ENCODE measurements at regions not wholly inside any gene's neighbourhood (a gene's known extent, or its start where the extent isn't known, plus 50 kb on each side); places are given as distances from the start of the nearest gene placed in this dataset.

DNA sequence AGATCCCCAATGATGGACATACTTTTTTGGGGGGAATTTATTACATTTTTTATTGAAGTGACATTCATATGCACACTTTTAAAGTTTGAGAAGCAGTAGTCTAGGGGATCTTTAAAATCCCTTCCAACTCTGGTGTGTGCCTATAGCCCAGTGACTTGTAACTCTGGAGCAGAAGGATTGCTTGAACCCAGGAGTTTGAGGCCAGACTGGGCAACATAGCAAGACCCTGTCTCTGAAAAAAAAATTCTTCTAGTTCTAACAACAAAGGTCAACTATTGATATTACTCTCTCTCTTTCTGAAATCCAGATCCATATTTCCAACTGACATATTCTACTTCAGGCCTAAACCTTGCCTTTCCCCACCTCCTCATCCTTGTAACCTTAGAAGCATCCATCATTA, 148.2 kb upstream of the SPRY4 start:
- DNase-seq: no peak

DNA sequence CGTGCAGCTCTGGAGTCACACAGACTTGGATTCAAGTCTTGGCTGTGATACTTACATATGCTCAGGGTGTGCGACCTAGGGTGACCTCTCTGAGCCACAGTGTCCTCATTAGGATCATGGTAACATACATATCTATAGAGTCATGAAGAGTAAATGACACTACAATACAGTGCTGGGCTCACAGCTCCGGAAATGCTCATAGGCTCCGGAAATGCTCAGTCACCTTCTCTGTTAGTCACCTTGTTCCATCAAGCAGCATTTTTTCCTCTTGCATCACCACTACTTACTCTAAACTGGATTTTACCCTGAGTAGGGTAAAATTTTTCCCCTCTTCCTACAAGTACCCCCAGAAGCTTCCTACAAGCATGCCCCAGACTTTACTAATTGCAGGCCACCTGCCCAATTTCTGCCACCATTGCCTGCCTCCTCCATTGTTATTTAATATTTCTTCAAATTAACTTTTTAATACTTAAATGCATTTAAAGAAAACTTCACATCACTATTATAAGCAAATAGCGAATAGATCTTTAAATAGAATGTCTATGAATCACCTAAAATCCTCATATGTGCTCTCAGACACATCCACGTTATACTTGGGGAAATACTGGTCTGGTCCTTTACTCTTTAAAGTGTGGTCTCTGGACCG, 147.6 kb upstream of the SPRY4 start:
- peak; percentile 55 for DNase-seq

DNA sequence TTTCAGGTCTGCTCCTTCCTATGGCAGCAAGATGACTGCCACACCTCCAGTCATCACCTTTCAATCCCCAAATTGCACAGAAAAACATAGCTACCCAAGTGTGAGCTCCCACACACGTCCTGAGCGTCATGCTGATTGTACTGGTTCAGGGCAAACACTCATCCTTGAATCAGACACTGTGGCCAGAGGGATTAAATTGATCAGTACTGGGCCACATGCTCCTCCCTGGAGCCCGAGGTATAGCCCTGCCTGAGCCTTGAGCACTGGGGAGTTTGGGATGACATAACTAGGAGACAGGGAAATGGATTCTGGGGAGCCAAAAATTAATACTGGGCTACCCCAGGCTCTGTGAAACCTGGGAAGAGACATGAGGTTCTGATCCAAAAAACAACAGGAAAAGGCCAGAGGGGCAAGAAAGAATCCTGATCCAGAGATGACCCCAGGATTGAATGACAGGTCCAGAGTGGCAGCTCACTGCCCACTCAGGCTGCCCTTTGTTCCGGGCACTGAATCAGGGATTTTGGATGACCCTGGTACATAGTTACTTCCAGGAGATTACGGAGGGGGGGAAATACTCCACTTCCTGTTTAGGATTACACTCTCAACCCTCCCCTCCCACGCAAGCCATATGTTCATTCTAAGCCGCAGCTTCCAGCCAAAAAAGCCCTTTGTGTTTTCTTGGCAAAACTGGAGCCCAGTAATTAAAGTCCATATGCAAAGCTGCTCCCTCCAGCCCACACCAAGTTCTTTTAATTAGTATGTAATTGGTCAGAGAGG, 141.6 kb upstream of the SPRY4 start:
- no peak for DNase-seq

DNA sequence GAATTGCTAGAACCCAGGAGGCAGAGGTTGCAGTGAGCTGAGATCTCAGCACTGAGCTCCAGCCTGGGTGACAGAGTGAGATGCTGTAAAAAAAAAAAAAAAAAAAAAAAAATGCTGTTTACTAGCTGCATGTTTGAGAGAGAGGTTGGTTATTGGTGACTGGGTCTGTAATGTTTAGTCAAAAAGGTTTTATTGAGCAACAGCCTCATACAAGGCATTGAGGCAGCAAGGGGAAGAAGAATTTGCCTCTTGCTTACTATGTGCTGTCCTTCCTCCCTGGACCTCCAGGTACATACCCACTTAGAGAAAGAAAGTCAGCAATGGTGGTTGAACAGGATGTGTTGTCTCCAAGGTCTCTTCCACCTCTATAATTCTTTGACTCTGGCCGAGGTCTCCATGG, 140.7 kb upstream of the SPRY4 start:
- DNase-seq: no peak

DNA sequence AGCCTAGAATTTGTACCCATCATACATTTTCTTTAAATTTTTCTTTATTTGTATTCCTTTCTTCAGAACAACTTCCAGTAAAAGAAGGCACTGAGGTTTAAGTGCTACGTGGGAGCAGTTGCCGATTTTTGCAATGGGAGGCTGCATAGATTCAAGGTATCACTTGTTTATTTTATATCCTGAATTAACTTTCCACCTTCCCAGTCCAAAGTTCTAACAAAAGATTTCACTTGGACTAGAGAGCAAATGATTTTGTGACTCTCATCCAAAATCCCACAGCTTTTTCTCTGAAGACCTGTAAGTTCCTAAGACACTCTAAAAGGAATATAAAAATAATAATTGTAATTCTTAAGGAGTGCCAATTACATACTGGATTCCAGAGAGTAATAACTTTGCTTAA, 139.1 kb upstream of the SPRY4 start:
- DNase-seq: no peak

DNA sequence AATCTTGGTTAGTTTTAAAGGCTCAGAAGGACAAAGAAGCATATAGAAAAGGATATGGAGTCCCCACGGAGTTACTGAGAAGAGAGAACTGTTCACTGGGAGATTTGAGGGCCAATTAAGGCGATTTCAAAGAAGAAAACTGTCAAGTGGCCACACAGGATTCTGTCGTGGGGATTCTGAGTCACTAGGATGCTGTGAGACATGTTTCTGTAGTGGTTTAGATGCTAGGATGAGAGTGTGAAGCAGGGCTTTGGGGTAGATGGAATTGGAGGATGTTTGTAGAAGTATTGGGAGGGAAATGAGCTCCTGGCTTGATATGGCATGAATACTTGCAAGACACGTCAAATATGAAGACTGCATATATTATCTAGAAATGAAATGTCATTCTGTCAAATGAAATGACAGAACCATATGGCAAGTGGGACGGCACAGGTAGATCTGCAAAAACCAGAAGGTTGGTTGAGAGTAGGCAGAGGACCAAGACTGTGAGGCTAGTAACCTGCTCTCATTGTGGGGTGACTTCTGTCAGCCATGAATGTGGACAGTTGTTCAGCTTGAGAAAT, 136.3 kb upstream of the SPRY4 start:
- DNase-seq: no peak

DNA sequence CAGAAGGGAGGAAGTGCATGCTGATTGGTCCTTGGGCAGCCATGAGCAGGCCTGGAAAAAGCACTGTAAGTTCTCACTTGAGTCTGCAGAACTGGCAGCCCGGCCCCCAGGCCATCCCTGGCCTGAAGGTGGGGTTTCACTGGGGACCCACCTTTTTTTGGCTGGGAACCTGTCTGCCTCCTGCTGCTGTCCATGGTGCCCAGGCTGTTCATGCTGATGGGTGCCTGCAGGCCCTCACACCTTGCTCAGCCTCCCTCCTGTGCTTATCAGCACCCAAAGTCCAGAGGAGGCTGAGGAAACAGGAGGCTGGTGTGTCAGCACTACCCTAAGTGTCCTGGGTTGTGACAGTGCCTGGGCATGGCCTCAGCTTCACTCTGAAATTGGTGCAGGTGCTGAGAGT, 134.4 kb upstream of the SPRY4 start:
- DNase-seq: no peak

DNA sequence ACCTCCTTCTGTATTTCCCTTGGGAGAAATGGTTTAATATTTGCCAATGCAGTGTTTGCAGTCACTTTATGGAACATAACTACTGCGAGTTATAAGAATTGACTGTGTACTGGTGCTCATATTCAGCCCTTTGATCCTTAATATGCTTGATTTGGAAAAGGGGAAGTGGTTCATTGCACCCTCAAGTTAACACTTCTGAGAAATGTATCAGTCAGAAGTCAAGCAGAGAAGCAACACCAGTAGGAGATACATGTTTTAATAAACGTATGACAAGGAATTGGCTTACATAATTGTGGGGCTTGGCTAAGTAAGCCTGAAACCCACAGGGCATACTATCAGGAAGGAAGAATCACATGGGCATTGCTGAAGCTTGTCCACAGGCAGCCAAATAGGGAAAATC, 131.0 kb upstream of the SPRY4 start:
- no peak for DNase-seq

DNA sequence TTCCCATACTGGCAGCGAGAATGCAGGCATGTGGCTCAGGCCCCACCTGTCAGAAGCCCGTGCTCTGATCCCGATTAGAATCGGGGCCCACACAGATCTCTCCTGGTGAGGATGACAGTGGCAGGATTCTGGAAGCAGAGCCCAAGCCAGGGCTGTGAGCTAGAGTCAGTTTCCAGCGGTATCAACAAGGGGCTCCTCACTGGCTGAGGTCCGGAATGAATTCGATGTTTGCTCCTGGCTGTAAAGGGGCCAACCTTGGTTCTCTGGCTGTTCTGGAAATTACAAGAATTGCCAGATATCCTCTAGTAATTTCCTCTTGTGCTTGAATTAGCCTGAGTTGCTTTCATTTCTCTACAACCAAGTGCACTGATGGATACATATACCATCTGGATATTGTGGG, 129.1 kb upstream of the SPRY4 start:
- DNase-seq: no peak

DNA sequence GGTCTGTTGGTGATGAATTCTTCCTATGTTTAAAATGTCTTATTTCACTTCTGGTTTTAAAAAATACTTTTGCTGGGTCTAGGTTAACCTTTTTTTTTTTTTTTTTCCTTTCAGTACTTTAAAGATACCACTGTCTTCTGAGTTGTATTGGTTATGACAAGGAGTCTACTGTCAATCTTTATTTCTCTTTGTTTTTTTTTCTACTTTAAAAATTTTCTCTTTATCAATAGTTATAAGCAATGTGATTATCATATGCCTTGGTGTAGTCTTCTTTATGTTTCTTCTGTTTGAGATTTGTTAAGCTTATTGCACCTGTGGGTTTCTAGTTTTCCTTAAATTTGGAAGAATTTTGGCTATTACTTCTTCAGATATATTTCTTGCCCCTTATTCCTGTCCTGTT, 125.6 kb upstream of the SPRY4 start:
- DNase-seq: no peak

DNA sequence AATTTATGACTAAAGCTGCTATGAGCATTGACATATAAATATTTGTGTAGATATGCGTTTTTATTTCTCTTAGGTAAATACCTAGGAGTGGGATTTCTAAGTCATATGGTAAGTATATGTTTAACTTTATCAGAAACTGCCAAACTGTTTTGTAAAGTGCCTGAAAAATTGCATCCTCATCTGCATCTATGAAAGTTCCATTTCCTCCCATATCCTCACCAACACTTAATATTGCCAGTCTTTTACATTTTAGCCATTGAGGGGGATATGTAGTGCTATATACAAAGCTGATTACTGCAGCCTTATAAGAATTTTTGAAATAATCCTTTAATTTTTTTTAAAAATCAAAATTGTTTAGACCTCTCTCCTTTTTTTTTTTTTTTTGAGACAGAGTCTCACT, 123.1 kb upstream of the SPRY4 start:
- DNase-seq: no peak

DNA sequence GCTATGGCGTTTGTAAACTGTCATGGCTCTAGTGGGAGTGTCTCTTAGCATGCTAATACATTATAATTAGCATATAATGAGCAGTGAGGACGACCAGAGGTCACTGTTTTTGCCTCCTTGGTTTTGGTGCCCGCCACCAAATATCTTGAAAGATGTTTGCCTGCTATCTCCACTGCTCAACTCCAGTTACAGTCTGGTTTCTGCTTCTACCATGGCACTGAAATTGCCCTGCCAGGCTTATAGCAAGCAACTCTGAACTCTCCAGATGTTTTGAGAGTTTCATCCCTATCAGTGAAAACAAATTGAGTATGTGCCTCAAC, 122.1 kb upstream of the SPRY4 start:
- no peak for DNase-seq

DNA sequence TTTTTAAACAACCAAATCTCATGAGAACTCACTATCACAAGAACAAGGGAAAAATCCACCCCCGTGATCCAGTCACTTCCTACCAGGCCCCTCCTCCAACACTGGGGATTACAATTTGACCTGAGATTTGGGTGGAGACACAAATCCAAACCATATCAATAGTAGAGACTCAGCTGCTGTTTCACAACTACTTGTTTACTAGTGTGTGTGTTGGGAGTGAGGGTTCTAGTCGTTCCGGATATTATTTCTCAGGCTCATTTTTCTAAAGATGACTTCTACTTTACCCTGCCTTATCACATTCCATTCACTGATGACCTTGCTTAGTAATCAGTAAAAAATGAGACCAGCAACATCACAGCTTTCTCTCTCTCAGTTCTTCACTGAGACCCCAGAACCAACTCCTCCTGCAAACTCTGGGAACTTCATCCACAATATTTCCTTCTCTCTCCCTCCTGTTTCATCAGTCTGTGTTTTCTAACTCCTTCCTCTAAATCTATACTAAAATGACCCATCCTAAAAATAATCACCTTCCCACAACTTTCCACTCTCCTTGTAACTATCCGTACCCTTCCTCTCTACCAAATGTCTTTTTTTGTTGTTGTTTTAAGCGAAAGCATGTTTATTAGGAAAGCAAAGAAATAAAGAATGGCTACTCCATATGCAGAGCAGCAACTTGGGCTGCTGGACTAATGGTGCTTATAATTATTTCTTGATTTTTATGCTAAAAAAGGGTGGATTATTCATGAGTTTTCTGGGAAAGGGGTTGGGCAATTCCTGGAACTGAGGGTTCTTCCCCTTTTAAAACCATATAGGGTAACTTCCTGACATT, 121.5 kb upstream of the SPRY4 start:
- DNase-seq: no peak

DNA sequence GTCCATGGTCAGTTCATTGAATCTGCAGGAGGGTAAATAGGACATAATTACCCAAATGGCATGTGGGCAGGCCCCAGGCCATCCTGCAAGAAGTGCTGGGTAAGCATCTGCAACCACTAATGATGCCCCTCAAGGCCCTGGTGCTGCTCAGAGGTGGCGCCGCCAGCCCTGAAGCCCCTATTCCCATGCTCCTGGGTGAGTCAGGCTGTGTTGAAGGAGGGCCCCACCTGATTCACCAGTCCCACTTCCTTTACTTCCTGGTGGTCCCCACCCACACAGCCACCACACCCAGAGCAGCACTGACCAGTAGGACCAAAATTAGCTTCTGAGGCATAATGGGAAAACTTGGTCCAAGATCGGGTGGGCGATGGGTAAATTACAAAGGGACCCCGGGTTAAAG, 120.4 kb upstream of the SPRY4 start:
- DNase-seq: no peak

DNA sequence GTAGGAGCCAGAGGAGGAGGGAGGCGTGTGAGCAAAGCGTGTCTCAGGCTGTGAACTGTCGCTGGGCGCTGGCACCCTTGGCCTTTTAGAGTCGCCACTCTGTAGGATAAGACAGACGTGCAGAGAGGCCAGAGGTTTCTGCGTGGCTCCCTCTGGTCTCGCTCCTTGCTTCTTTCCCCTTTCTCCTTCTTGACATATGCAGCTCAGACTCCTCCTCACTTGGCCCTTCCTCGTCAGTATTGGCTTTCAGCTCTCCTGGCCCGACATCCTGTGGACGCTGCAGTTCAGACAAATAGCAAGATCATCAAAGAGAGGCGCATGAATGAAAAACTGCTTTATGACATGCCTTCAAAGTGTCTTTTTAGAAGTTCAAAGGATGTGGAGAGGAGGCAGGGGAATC, 116.8 kb upstream of the SPRY4 start:
- DNase-seq: no peak

DNA sequence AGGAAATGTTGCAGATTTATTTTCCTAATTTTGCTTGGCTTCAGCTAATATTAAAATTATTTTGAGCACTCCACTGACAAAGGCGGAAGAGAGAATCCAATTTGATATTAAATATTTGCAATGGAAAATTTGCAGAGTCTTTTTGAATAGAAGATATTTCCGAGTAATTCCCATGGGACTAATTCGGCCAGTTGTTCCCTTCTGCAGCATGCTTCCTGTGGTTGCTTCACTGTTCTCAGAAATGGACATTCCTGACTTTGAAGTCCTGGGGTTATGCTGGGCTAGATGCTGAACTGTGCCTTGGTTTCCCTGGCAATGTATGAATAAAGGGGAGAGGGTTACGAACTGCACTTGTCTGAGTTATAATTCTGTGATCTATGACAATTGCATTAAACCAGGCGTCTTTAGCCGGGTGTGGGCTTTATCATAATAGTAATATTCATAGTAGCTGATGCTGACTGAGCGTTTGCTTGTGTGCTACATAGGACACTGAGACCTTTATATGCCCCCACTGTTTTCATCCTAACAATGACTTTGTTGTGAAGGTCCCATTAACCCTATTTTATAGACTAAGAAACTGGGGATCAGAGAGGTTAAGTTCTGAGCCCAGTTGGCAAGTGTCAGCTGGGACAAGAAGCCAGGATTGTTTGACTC, 114.5 kb upstream of the SPRY4 start:
- no peak for DNase-seq

DNA sequence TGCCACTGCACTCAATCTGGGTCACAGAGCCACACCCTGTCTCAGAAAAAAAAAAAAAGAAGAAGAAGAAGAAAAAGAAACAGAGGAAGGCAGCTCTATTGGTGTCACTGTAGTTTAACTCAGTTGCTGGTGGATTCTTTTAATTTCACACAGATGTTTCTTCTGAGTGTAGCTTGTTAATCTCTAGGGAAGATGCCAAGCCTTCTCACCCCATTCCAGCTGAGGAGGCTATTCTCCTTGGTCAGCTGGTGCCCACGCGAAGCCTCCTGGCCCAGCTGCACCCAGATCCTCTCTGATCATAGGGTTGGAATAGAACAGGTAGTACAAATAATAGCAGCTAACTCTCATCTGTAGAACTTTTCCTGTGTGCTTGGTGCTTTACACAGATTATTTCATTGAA, 113.8 kb upstream of the SPRY4 start:
- DNase-seq: no peak

DNA sequence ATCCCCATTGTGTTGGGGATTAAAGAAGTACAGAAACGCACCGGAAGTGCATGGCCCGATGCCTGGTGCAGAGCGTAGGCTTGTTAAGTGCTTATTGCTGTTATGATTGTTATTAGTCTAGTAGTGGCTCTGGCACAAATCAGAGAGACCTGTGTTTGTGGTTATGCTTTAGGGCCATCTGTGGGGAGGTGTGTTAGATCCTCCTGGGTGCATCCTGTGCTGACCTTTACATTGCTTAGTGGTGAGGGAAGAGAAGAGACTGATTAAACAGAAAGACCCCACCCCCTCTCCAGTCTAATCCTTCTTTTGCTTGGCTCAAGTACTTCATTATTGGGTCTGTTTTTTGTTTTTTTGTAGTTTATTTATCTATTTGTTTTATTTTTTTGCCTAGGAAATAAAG, 112.7 kb upstream of the SPRY4 start:
- no peak for DNase-seq

DNA sequence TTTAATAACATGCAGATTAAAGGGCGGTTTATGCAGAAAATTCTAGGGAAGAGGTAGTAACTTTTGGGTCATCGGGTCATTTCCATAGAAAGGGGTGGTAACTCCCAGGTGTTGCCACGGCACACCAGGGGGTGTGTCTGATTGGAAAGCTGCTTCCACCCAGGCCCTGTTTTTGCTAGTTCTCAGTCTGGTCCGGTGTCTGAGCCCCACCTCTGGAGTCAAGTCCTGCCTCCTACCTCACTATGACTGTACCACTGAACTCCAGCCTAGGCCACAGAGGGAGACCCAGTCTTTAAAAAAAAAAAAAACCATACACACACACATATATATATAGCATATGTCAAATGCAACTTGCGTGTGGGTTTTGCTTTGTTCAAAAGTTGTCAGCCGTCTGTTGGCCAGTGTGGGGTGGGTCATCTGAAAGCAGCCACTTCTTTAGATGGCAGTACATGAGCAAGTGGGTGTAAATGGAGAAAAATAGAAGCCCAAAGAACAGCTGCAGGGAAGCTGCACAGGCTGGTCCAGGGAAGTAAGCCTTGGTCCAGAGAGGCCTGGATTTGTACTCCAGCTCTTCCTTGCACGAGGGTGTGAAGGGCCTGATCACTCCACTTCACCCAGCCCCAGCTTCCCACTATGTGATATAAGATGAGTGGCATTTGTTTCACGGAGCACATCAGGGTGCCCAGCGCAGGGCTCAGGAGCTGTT, 110.7 kb upstream of the SPRY4 start:
- DNase-seq: no peak

DNA sequence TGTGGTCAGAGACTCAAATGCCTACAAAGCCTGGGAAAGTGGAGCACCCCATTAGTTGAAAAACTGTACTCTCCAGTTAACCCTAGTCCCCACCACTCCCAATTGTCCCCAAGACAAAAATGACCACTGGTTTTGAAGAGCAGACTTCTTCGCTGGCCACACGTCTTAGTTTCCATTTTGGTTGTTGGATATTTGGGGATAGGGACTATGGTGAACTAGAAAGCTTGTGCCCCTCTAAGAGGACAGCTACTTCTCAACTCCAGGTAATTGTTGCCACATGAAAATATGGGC, 109.4 kb upstream of the SPRY4 start:
- DNase-seq: no peak

DNA sequence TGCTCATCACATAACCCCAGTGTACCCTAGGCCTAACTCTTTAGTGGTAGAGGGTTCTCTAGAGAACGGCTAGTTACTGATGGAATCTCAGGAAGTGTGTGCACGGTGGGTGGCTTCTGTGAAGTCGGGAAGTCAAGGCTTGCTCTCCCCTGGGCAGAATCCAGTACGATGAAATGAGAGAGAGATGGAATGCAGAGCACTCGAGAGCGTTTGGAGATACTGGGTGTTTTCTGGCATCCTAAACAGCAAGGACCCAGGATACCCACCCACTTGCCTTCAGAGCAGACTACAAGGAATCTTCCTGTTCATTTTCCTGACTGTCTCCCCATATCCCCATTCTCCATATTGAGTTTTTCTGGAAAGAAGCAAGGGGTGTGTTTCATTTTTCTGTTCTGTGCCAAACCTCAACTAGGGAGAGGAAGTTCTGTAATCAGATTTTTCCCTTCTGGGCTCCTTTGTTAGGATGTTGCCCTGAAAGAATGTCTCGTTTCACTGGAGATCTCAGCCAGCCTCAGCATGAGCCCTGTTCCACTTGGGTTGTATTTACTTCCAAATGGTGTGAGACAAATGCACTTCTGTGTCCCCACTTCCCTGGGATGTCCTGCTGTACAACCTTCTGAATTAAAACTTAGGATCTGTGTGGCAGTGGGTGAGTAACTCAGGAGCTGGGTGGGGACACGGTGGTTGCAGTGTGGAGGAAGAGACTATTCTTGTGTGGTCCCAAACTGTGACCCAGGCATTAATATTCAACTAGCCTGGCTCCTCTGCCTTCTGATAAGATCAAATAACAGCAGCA, 108.9 kb upstream of the SPRY4 start:
- no peak for DNase-seq

DNA sequence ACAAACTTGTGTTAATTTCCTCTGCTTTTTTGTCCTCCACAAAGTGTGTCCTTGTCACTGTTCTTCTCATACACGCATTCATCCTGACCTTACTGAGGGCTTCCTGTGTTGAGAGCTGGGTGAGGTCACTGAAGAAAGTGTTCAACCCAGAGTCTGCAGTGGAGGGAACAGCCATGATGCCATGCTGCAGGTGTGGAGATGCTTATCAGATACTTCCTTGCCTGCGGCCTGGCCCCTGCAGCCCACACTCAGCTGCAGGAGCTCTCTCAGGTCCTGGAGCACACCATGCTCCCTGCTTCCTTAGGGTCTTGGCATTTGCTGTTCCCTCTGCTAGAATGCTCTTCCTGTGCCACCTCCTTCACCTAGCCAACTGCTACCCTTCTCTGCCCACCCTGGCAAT, 108.1 kb upstream of the SPRY4 start:
- DNase-seq: peak; percentile 69

Measured in CD4-positive, alpha-beta T cell treated with Interleukin-4 for 4 hours (primary cell).